Pons (tissue), 1 donor: ENCODE measurements at regions not wholly inside any gene's neighbourhood (a gene's known extent, or its start where the extent isn't known, plus 50 kb on each side); places are given as distances from the start of the nearest gene placed in this dataset.

ENCODE experiments used
- DNase-seq: peaks from one replicate; pipeline ENCODE4 v3.0.0-alpha.2; 2016; ENCODE audit warnings: low spot score

DNA sequence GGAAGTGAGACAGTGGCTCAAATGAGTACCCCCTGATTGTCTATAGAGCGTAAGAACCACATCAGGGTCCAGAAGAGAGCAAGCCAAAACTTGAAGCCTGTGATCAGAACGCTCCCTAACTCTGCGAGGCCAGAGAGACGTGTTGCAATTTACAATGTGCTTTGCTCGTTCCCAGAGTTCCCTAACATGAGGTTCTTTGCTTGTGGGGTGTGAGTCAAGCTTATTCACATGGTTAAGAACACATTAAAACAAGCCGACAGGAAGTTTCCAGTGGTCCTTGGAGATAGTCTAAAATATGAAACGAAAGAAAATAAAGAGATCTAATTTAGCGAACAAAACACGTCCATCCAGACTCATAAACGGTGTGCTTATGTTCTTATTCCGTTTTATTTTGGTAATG, 702.3 kb downstream of the TRIML1 start:
- DNase-seq, result no peak

DNA sequence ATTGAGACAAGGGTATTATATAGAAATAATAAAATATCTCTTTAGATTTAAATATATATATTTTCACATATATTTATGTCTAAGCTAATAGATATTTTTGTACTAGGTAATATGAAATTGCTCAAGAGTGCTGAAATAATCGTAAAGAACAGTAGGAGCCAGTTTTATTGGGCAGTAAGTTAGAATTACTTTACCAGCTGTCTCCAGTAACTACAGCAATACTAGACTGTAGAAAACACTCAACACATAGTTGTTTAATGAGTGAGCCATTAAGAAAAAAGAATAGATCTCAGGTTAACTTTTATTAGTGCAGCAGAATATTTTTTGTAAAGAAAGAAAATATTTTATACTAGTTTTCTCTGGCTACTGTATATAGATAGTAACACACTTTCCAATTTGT, 715.2 kb downstream of the TRIML1 start:
- DNase-seq, result no peak

DNA sequence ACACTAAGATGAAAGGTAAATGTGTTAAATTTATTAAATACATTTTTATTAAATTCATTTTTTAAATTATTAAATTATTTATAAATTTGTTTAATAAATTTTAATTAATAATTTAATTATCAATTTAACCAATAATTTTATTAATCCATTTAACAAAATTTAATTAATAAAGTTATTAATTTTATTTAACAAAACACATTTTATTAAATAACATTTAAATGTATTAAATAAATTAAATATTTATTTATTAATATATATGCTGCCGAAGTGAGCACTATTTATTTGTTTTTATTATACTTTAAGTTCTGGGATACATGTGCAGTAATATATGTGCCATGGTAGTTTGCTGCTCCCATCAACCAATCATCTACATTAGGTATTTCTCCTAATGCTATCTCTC, 719.5 kb downstream of the TRIML1 start:
- DNase-seq, result no peak

DNA sequence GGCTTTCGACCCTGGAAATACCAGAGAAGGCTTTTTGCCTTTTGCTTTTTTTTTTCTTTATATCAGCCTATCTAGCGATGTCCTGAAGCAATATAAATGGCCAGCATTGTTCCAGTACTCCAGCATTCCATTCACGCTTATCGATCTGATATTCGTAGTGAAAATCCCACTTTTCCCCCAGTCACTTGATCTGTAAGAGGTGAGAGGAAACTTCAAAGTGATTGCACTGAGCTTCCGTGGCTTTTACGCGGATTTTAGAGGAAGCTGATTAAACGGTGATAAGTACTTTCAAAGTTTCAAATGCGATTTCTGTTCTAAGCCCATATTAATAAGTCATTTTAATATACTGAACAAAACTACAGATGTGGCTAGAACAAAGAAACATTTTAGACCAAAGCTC, 725.5 kb downstream of the TRIML1 start:
- no peak for DNase-seq

GRCh38 chr4:188867796-188868195, 728.6 kb downstream of the TRIML1 start:
- DNase-seq, result no peak

DNA sequence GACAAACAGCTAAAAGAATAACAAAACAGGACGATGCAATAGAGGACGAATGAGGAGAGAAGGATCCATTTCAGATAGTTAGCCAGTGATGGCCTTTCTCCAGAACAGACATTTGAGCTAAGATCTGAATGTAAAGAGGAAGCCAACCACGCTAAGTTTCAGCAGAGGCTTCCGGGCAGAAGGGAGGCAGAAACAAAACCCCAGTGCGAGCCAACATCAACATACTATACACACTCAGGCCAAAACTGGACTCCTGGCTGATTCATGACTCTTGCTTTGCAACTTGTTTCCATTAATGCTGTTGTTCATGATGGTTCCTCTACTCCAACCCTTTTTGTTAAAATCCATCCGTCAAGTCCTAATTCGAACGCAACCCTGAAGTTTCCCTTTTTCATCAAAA, 730.3 kb downstream of the TRIML1 start:
- no peak for DNase-seq

DNA sequence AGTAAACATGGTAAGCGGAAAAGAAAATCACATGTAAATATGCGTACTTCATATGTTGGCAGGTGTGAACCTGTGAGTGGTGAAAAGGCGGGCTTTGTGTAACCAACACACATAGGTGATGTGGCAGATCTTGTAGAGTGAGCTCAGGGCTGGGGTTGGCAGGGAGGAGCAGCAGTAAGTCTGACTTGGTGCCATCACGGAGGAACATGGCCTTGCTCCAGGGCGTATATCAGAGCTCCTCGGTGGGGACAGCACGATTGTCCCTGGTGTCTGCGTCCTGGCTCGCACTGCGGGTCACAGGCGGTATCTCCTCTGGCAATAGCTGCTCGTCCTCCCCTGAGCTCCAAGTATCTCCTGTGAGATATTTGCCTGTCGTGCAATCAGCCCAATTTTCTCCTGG, 733.6 kb downstream of the TRIML1 start:
- no peak for DNase-seq

- no peak for DNase-seq
Observed at GRCh38 chr4:188876881-188877280, 737.6 kb downstream of the TRIML1 start.

DNA sequence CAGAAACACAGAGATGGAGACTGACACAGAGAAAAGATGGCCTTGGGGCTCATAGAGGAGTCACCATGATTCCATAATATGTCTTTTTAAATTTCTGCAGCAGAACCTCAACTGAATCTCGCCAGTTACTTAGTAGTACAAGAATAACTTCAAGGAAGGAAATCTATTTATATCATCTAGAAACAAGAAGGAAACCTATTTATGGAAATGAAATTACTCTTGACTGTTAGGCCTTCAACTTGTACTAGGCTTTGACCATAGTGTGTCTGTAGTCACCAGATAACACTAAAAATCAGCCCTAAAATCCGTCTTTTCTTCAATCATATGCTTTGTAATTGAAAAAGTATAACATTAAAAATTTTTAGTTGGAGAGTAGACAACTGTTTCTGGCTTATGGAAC, 740.4 kb downstream of the TRIML1 start:
- DNase-seq, result no peak

DNA sequence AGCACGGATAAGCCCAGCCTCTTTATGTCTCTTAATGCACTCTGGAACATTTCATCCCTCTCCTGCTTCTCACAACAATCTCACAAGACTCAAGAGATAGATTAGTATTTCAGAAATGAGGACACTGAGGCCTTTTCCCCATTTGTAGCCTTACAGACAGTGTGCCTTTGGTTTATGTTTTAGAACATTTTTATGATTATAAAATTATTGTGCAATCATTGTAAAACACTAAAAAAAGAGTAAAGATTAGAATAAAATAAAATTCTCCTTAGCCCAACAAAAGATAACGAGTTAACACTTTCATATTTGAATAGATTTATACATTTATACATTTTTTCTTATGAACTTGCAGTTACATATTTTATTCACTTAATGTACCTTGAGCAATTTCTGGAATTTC, 748.7 kb downstream of the TRIML1 start:
- no peak for DNase-seq

GRCh38 chr4:188892837-188893236, 753.6 kb downstream of the TRIML1 start:
- DNase-seq, result no peak

- DNase-seq, result no peak
Observed at GRCh38 chr4:188903986-188904385, 764.7 kb downstream of the TRIML1 start.

- DNase-seq, result no peak
Observed at GRCh38 chr4:188904617-188905016, 765.4 kb downstream of the TRIML1 start.

DNA sequence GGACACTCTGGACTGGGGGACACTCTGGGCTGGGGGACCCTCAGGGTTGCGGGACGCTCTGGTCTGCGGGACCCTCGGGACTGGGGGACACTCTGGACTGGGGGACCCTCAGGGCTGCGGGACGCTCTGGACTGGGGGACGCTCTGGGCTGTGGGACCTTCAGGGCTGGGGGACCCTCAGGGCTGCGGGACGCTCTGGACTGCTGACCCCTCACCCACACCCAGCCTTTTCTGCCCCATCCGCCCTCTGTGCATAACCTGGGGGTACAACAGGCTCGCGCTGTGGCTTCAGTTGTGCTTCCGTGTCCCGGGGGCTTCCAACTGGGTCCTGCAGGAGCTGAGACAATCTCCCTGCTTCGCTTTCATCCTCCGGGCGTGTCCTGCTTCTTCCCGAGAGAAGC, 766.0 kb downstream of the TRIML1 start:
- no peak for DNase-seq

- DNase-seq, result no peak
Observed at GRCh38 chr4:188911199-188911598, 772.0 kb downstream of the TRIML1 start.

DNA sequence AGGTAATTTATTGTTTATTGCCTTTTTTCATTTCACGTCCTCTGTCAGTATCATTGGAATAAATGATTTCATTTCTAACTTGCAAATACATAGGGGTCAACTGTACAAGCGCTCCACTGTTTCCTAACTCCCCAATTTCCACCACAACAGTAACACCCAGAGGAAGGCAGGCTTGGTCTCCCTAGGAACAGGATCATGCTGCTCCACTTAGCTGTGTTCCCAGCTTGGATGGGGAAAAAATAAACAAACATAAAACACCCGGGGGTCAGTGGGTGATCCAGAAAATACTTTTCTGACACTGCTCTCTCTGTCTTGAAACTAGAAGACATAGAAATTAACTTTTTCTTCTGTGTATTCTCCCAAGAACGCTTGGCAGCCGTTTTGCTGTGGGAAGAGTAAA, 772.5 kb downstream of the TRIML1 start:
- no peak for DNase-seq

GRCh38 chr4:188915175-188915574, 775.9 kb downstream of the TRIML1 start:
- no peak for DNase-seq

DNA sequence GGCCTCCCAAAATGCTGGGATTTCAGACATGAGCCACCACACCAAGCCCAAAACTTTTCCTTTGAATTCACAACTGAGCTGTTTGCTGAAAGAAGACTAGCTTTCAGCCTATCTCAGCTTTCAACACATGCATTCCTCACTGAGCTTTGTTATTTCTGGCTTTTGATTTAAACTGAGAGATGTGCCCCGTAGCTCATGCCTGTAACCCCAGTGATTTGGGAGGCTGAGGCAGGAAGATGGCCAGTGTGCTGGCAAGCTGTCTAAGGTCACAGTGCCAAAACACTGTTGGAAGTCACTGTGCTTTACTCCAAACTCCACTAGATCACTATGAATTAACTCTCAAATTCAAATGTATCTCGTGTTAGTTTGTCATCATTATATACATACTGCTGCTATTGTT, 779.5 kb downstream of the TRIML1 start:
- DNase-seq, result no peak

- no peak for DNase-seq
Observed at GRCh38 chr4:188930822-188931221, 791.6 kb downstream of the TRIML1 start.

GRCh38 chr4:188934320-188934962, 795.2 kb downstream of the TRIML1 start:
- no peak for DNase-seq

GRCh38 chr4:188941524-188942119, 802.4 kb downstream of the TRIML1 start:
- no peak for DNase-seq

GRCh38 chr4:188942606-188943005, 803.4 kb downstream of the TRIML1 start:
- DNase-seq, result no peak

GRCh38 chr4:188949596-188949995, 810.4 kb downstream of the TRIML1 start:
- no peak for DNase-seq

GRCh38 chr4:188955066-188955465, 815.8 kb downstream of the TRIML1 start:
- no peak for DNase-seq
